ENCODE measurements at regions not wholly inside any gene's neighbourhood (a gene's known extent, or its start where the extent isn't known, plus 50 kb on each side); places are given as distances from the start of the nearest gene placed in this dataset.

GRCh38 chr9:96075111-96075510 lies 199.6 kb downstream of the ERCC6L2 start:
- H3K27ac ChIP-seq: no peak overlapping the region
- TF ChIP-seq CTCF (IDR thresholded peaks at IDR 0.05): no peak
- TF ChIP-seq POLR2AphosphoS5 (IDR thresholded peaks at IDR 0.05): no peak
- no peak for TF ChIP-seq EP300 (IDR thresholded peaks at IDR 0.05)
- TF ChIP-seq POLR2A (IDR thresholded peaks at IDR 0.05): no peak
- H3K4me3 ChIP-seq: no peak overlapping the region
- WGBS, 2 donors (ENCODE audit: low coverage in 1 of 2): 68 to 82% methylated on average over 4 to 6 of the region's 6 CpGs
- peaks cover 0 to 16% (median 3%) of the 10 kb centered on the region in 3 donors for H3K4me1 ChIP-seq
- H3K27me3 ChIP-seq: no peaks in the 10 kb centered on the region
- H3K36me3 ChIP-seq: no peaks in the 10 kb centered on the region
- no peak for ATAC-seq
- H3K9me3 ChIP-seq: no peaks in the 10 kb centered on the region

GRCh38 chr9:96073531-96074480 lies 198.3 kb downstream of the ERCC6L2 start:
- TF ChIP-seq EP300 (IDR thresholded peaks at IDR 0.05) (no peak), POLR2A (IDR thresholded peaks at IDR 0.05) (no peak), POLR2AphosphoS5 (IDR thresholded peaks at IDR 0.05) (no peak), CTCF (IDR thresholded peaks at IDR 0.05) (no peak)
- Histone ChIP-seq H3K27me3 (no peaks in the 10 kb centered on the region), H3K36me3 (no peaks in the 10 kb centered on the region), H3K9me3 (no peaks in the 10 kb centered on the region), H3K4me3 (no peak overlapping the region), H3K4me1 (peaks cover 0 to 16% (median 0%) of the 10 kb centered on the region in 3 donors), H3K27ac (no peak overlapping the region)
- WGBS, 2 donors (ENCODE audit: low coverage in 1 of 2): 78 to 83% methylated on average over 9 to 11 of the region's 11 CpGs
- no peak for ATAC-seq

- ATAC-seq: no peak
- H3K27ac ChIP-seq: no peak overlapping the region
- no peaks in the 10 kb centered on the region for H3K9me3 ChIP-seq
- H3K36me3 ChIP-seq: no peaks in the 10 kb centered on the region
- peaks cover 0 to 21% (median 0%) of the 10 kb centered on the region in 3 donors for H3K4me1 ChIP-seq
- TF ChIP-seq CTCF (IDR thresholded peaks at IDR 0.05): no peak
- no peak for TF ChIP-seq EP300 (IDR thresholded peaks at IDR 0.05)
- no peak for TF ChIP-seq POLR2AphosphoS5 (IDR thresholded peaks at IDR 0.05)
- TF ChIP-seq POLR2A (IDR thresholded peaks at IDR 0.05): no peak
- no peak overlapping the region for H3K4me3 ChIP-seq
- no peaks in the 10 kb centered on the region for H3K27me3 ChIP-seq
- 95 to 97% methylated on average over 8 of the region's 8 CpGs for WGBS, 2 donors (ENCODE audit: low coverage in 1 of 2)
These were observed 197.4 kb downstream of the ERCC6L2 start for GRCh38 chr9:96072930-96073329.

GRCh38 chr9:96071815-96072124 lies 196.3 kb downstream of the ERCC6L2 start:
- TF ChIP-seq CTCF (IDR thresholded peaks at IDR 0.05) (no peak), POLR2A (IDR thresholded peaks at IDR 0.05) (no peak), POLR2AphosphoS5 (IDR thresholded peaks at IDR 0.05) (no peak), EP300 (IDR thresholded peaks at IDR 0.05) (no peak)
- WGBS, 2 donors (ENCODE audit: low coverage in 1 of 2): 67 to 100% methylated on average over 2 of the region's 4 CpGs
- no peaks in the 10 kb centered on the region for H3K36me3 ChIP-seq
- no peak for ATAC-seq
- no peaks in the 10 kb centered on the region for H3K27me3 ChIP-seq
- H3K4me1 ChIP-seq: peaks cover 0 to 21% (median 0%) of the 10 kb centered on the region in 3 donors
- H3K4me3 ChIP-seq: no peak overlapping the region
- no peaks in the 10 kb centered on the region for H3K9me3 ChIP-seq
- no peak overlapping the region for H3K27ac ChIP-seq
